ENCODE measurements at regions not wholly inside any gene's neighbourhood (a gene's known extent, or its start where the extent isn't known, plus 50 kb on each side); places are given as distances from the start of the nearest gene placed in this dataset.
"Not testable (repeated sequence)": the region's sequence is repeated elsewhere in the genome, so short reads cannot be mapped to it uniquely, and the experiment has no call there.

- H3K4me3 ChIP-seq (ENCODE audit: low read length), result no peak overlapping the region
- DNase-seq (ENCODE audit: low read depth), result no peak
- no peak for TF ChIP-seq CTCF (conservative IDR thresholded peaks at IDR 0.05; ENCODE audit: low read depth, low read length)
These were observed 1379.2 kb upstream of the DEFB115 start for GRCh38 chr20:29878281-29878741.

- DNase-seq (ENCODE audit: low read depth), result no peak
- TF ChIP-seq CTCF (conservative IDR thresholded peaks at IDR 0.05; ENCODE audit: low read depth, low read length), result no peak
- H3K4me3 ChIP-seq (ENCODE audit: low read length), result no peak overlapping the region
These were observed 1378.6 kb upstream of the DEFB115 start for GRCh38 chr20:29878777-29879442.

- H3K4me3 ChIP-seq (ENCODE audit: low read length); DNase-seq (ENCODE audit: low read depth): not testable (repeated sequence)
These were observed 1376.4 kb upstream of the DEFB115 start for GRCh38 chr20:29881107-29881506.

- DNase-seq (ENCODE audit: low read depth), result not testable (repeated sequence)
These were observed 1373.8 kb upstream of the DEFB115 start for GRCh38 chr20:29883514-29884219.

GRCh38 chr20:29884322-29884721 lies 1373.1 kb upstream of the DEFB115 start:
- not testable (repeated sequence) for DNase-seq (ENCODE audit: low read depth)

More at GRCh38 chr20:29883514-29884219, 1373.8 kb upstream of the DEFB115 start:
- H3K4me3 ChIP-seq (ENCODE audit: low read length), result not testable (repeated sequence)

DNA sequence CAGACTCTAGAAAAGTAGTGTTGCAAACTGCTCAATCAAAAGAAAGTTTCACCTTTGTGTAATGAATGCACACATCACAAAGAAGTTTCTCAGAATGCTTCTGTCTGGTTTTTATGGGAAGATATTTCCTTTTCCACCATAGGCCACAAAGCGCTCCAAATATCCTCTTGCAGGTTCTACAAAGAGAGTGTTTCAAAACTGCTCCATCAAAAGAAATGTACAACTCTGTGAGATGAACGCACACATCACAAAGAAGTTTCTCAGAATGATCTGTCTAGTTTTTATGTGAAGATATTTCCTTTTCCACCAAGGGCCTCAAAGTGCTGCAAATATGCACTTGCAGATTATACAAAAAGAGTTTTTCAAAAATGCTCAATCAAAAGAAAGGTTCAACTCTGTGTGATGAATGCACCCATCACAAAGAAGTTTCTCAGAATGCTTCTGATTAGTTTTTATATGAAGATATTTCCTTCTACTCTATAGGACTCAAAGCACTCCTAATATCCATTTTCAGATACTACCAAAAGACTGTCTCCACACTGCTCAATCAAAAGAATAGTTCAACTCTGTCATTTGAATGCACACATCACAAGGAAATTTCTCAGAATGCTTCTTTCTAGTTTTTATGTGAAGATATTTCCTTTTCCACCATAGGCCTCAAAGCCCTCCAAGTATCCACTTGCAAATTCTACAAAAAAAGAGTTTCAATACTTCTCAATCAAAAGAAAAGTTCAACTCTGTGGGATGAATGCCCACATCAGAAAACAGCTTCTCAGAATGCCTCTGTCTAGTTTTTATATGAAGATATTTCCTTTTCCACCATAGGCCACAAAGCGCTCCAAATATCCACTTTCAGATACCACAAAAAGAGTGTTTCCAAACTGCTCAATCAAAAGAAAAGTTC lies 1371.9 kb upstream of the DEFB115 start:
- not testable (repeated sequence) for H3K4me3 ChIP-seq (ENCODE audit: low read length); DNase-seq (ENCODE audit: low read depth)

More at GRCh38 chr20:29884322-29884721, 1373.1 kb upstream of the DEFB115 start:
- not testable (repeated sequence) for H3K4me3 ChIP-seq (ENCODE audit: low read length)

- not testable (repeated sequence) for H3K4me3 ChIP-seq (ENCODE audit: low read length); DNase-seq (ENCODE audit: low read depth)
These were observed 1365.9 kb upstream of the DEFB115 start for GRCh38 chr20:29891555-29891954.
